Fibroblast of lung (primary cell): ENCODE measurements at regions not wholly inside any gene's neighbourhood (a gene's known extent, or its start where the extent isn't known, plus 50 kb on each side); places are given as distances from the start of the nearest gene placed in this dataset.
A peak's percentile ranks its signal among the peaks of the same experiment; 100 is the strongest.

Experiments used
- DNase-seq, 2 donors: peaks; one replicate each; pipeline versions ENCODE4 v3.0.0 to v3.0.0-alpha.2; 2010; ENCODE audit warnings: low read depth in 2 of 2
- H2AFZ ChIP-seq: 2 replicates; pipeline ENCODE4 v1.5.1; 2012; ENCODE audit warnings: low read length, control low read depth, inconsistent platforms
- H3K27ac ChIP-seq: 2 replicates; pipeline ENCODE4 v1.5.1; 2011; ENCODE audit warnings: low read length, control low read depth; ENCODE audit not compliant: insufficient read depth
- H3K27me3 ChIP-seq: 2 replicates; pipeline ENCODE4 v1.5.1; 2011; ENCODE audit warnings: mild to moderate bottlenecking, low read length; ENCODE audit not compliant: control insufficient read depth, insufficient read depth
- H3K36me3 ChIP-seq: 2 replicates; pipeline ENCODE4 v1.5.1; 2011; ENCODE audit warnings: low read length; ENCODE audit not compliant: control insufficient read depth, insufficient read depth
- H3K4me1 ChIP-seq: 2 replicates; pipeline ENCODE4 v1.5.1; 2011; ENCODE audit warnings: low read length; ENCODE audit not compliant: control insufficient read depth, insufficient read depth; ENCODE audit errors: extremely low read depth
- H3K4me2 ChIP-seq: 2 replicates; pipeline ENCODE4 v1.5.1; 2011; ENCODE audit warnings: low read length, control low read depth; ENCODE audit not compliant: insufficient read depth; ENCODE audit errors: extremely low read depth
- H3K4me3 ChIP-seq, 4 experiments: fragments of 200-600 bp in 1 of 4; sonication (generic) in 1 of 4; replicated peaks in 1 of 4; 2 replicates each; pipeline ENCODE4 v1.5.1; 2011 to 2016; ENCODE audit warnings: low read length in 4 of 4, low read depth in 3 of 4, mild to moderate bottlenecking in 3 of 4, control low read depth in 2 of 4, inconsistent platforms in 1 of 4, mixed read lengths in 1 of 4; ENCODE audit not compliant: insufficient read depth in 1 of 4; ENCODE audit errors: control extremely low read depth in 1 of 4
- H3K79me2 ChIP-seq: 2 replicates; pipeline ENCODE4 v1.5.1; 2012; ENCODE audit warnings: mild to moderate bottlenecking, low read length, inconsistent platforms; ENCODE audit not compliant: control insufficient read depth, insufficient read depth
- H3K9ac ChIP-seq: 2 replicates; pipeline ENCODE4 v1.5.1; 2011; ENCODE audit warnings: mild to moderate bottlenecking, low read length, control low read depth; ENCODE audit not compliant: insufficient read depth
- H3K9me3 ChIP-seq: 2 replicates; pipeline ENCODE4 v1.5.1; 2012; ENCODE audit warnings: low read depth, low read length; ENCODE audit not compliant: control insufficient read depth, insufficient read depth
- H4K20me1 ChIP-seq: 2 replicates; pipeline ENCODE4 v1.5.1; 2011; ENCODE audit warnings: low read length; ENCODE audit not compliant: control insufficient read depth, insufficient read depth; ENCODE audit errors: extremely low read depth
- CTCF ChIP-seq, 2 donors: IDR thresholded peaks in 1 of 2; conservative IDR thresholded peaks in 1 of 2; 1 replicate in 1 of 2; 2 replicates in 1 of 2; pipeline ENCODE4 v1.5.1; 2011 to 2012; ENCODE audit warnings: low read length in 2 of 2, control low read depth in 1 of 2, inconsistent platforms in 1 of 2, low read depth in 1 of 2, mild to moderate bottlenecking in 1 of 2
- EZH2 ChIP-seq: IDR thresholded peaks from 2 replicates; pipeline ENCODE4 v1.5.1; 2012; ENCODE audit warnings: low read length, control low read depth, mild to moderate bottlenecking; ENCODE audit errors: missing control alignments

- no peaks in the 10 kb centered on the region for H3K36me3 ChIP-seq
- H3K9me3 ChIP-seq = no peaks in the 10 kb centered on the region
- H3K4me2 ChIP-seq = no peak overlapping the region
- H3K9ac ChIP-seq = no peak overlapping the region
- no peak overlapping the region for H3K4me3 ChIP-seq
- peaks cover 18% of the 10 kb centered on the region for H3K4me1 ChIP-seq
- no peak for TF ChIP-seq EZH2
- no peaks in the 10 kb centered on the region for H3K79me2 ChIP-seq
- H2AFZ ChIP-seq = no peak overlapping the region
- peak; percentile 32 to 77 for DNase-seq
- H4K20me1 ChIP-seq = no peaks in the 10 kb centered on the region
- no peaks in the 10 kb centered on the region for H3K27me3 ChIP-seq
- H3K27ac ChIP-seq = no peak overlapping the region
Observed at GRCh38 chr5:68418201-68418600, 202.6 kb downstream of the PIK3R1 start.

GRCh38 chr5:68418680-68419079, 203.1 kb downstream of the PIK3R1 start:
- TF ChIP-seq CTCF (conservative IDR thresholded peaks at IDR 0.05 in 1 of 2, IDR thresholded peaks at IDR 0.05 in 1 of 2; ENCODE audit: low read depth in 1 of 2, low read length in 2 of 2) = no peak
- Histone ChIP-seq H3K27me3 (no peaks in the 10 kb centered on the region), H2AFZ (no peak overlapping the region), H3K9ac (no peak overlapping the region), H3K4me3 (no peak overlapping the region), H3K9me3 (no peaks in the 10 kb centered on the region), H3K27ac (no peak overlapping the region), H3K36me3 (no peaks in the 10 kb centered on the region), H3K79me2 (no peaks in the 10 kb centered on the region), H3K4me2 (no peak overlapping the region), H3K4me1 (peaks cover 18% of the 10 kb centered on the region), H4K20me1 (no peaks in the 10 kb centered on the region)
- DNase-seq = no peak

GRCh38 chr5:68419081-68419636, 203.6 kb downstream of the PIK3R1 start:
- Histone ChIP-seq H3K79me2 (no peaks in the 10 kb centered on the region), H3K4me1 (peaks cover 18% of the 10 kb centered on the region), H3K27ac (no peak overlapping the region), H3K36me3 (no peaks in the 10 kb centered on the region), H3K4me3 (no peak overlapping the region), H3K9me3 (no peaks in the 10 kb centered on the region), H3K27me3 (no peaks in the 10 kb centered on the region), H2AFZ (no peak overlapping the region), H3K4me2 (peak overlapping the region; percentile 15), H4K20me1 (no peaks in the 10 kb centered on the region), H3K9ac (no peak overlapping the region)
- TF ChIP-seq EZH2 (no peak), CTCF (conservative IDR thresholded peaks at IDR 0.05 in 1 of 2, IDR thresholded peaks at IDR 0.05 in 1 of 2; ENCODE audit: low read depth in 1 of 2, low read length in 2 of 2) (no peak)
- DNase-seq = no peak
